ENCODE measurements at regions not wholly inside any gene's neighbourhood (a gene's known extent, or its start where the extent isn't known, plus 50 kb on each side); places are given as distances from the start of the nearest gene placed in this dataset.

GRCh38 chr6:43873806-43874714 lies 104.0 kb downstream of the VEGFA start:
- TF ChIP-seq CTCF (IDR thresholded peaks at IDR 0.05): no peak
- no peak for TF ChIP-seq EZH2 (IDR thresholded peaks at IDR 0.05; ENCODE audit: borderline replicate concordance, insufficient read depth, low read depth, low read length, poor library complexity, severe bottlenecking)

All from B cell (primary cell).